ENCODE measurements at regions not wholly inside any gene's neighbourhood (a gene's known extent, or its start where the extent isn't known, plus 50 kb on each side); places are given as distances from the start of the nearest gene placed in this dataset.
A peak's percentile ranks its signal among the peaks of the same experiment; 100 is the strongest.

DNA sequence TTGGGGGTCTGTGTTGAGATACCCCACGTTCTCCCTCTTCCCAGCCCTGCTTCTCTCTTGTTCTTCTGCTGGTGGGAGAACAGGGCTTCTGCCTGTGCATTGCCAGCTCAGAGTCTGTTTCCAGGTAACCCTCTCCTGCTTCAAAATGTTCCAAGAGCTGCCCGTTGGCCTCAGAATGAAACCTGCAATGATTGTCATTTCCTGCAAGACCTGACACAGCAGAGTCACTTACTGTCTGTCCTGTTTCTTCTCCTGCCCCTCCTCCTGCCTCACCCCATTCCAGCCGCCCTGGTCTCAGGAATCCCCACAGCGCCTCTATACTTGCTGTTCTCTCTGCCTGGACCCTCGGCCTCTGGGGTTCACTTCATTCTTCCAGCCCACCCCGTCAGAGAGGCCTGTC, 81.4 kb upstream of the ARID1B start:
- Histone ChIP-seq H3K27ac (ENCODE audit: low read depth, low read length, poor library complexity, severe bottlenecking) (peak overlapping the region; percentile 5), H4K20me1 (ENCODE audit: insufficient read depth, low read length) (no peaks in the 10 kb centered on the region), H3K4me2 (ENCODE audit: low read length) (peak overlapping the region; percentile 30), H3K4me1 (ENCODE audit: insufficient read depth, low read length, poor library complexity, severe bottlenecking) (peaks cover 65% of the 10 kb centered on the region), H3K4me3 (ENCODE audit: low read depth, low read length, poor library complexity, severe bottlenecking) (no peak overlapping the region), H3K9me3 (ENCODE audit: low read length) (no peaks in the 10 kb centered on the region), H3K36me3 (ENCODE audit: insufficient read depth, low read length) (no peaks in the 10 kb centered on the region), H3K79me2 (ENCODE audit: insufficient read depth, low read depth, low read length) (no peaks in the 10 kb centered on the region), H3K9me2 (ENCODE audit: insufficient read depth, low read length) (no peaks in the 10 kb centered on the region), H2AFZ (ENCODE audit: low read length) (no peak overlapping the region)
- CTCF ChIA-PET (ENCODE audit: unreplicated experiment): interaction anchor here (0.9 kb wide), 1 partner anchor 60 kb away, joined by 3 read pairs; no protein-coding TSS in a partner anchor
- no TSS peak for BruUV-seq (replicated peaks)
- TF ChIP-seq, protein P1, sequence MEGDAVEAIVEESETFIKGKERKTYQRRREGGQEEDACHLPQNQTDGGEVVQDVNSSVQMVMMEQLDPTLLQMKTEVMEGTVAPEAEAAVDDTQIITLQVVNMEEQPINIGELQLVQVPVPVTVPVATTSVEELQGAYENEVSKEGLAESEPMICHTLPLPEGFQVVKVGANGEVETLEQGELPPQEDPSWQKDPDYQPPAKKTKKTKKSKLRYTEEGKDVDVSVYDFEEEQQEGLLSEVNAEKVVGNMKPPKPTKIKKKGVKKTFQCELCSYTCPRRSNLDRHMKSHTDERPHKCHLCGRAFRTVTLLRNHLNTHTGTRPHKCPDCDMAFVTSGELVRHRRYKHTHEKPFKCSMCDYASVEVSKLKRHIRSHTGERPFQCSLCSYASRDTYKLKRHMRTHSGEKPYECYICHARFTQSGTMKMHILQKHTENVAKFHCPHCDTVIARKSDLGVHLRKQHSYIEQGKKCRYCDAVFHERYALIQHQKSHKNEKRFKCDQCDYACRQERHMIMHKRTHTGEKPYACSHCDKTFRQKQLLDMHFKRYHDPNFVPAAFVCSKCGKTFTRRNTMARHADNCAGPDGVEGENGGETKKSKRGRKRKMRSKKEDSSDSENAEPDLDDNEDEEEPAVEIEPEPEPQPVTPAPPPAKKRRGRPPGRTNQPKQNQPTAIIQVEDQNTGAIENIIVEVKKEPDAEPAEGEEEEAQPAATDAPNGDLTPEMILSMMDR (conservative IDR thresholded peaks at IDR 0.05; ENCODE audit: low read length): no peak
- no peak for TF ChIP-seq EZH2phosphoT487 (IDR thresholded peaks at IDR 0.05; ENCODE audit: borderline replicate concordance, low read depth, low read length)
- POLR2A ChIA-PET: interaction anchor here (0.6 to 1.5 kb wide), 11 partner anchors 9 to 1411 kb away, joined by 3 to 6 read pairs (median 4); partner anchors contain the start of gene ARID1B
- intact Hi-C loops (cut with micrococcal nuclease; ENCODE audit: unreplicated experiment): loop anchor here (2.0 to 10.0 kb wide), 3 partner anchors 325 to 1381 kb away; partner anchors contain the start of gene TFB1M
- no peak for DNase-seq (ENCODE audit: low spot score)

DNA sequence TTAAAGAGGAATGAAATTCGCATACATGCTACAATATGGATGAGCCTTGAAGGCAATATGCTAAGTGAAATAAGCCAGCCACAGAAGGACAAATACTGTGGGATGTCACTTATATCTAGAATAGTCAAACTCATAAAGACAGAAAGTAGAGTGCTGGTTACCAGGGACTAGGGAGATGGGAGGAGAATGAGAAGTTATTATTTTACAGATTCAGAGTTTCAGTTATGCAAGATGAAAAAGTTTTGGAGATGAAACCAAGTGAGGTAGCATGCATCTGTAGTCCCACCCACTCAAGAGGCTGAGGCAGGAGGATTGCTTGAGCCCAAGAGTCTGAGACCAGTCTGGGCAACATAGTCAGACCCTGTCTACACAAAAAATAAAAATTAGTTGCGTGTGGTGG, 82.5 kb upstream of the ARID1B start:
- POLR2A ChIA-PET: interaction anchor here (1.4 kb wide), 1 partner anchor 57 kb away, joined by 4 read pairs; no protein-coding TSS in a partner anchor
- no peaks in the 10 kb centered on the region for H3K79me2 ChIP-seq (ENCODE audit: insufficient read depth, low read depth, low read length)
- no peak overlapping the region for H3K4me2 ChIP-seq (ENCODE audit: low read length)
- no peak overlapping the region for H3K27ac ChIP-seq (ENCODE audit: low read depth, low read length, poor library complexity, severe bottlenecking)
- intact Hi-C loops (cut with micrococcal nuclease; ENCODE audit: unreplicated experiment): loop anchor here (5.0 to 10.0 kb wide), 2 partner anchors 417 to 1380 kb away; partner anchors contain the start of gene TFB1M
- peaks cover 65% of the 10 kb centered on the region for H3K4me1 ChIP-seq (ENCODE audit: insufficient read depth, low read length, poor library complexity, severe bottlenecking)
- no peak overlapping the region for H2AFZ ChIP-seq (ENCODE audit: low read length)
- H3K4me3 ChIP-seq (ENCODE audit: low read depth, low read length, poor library complexity, severe bottlenecking): no peak overlapping the region
- no TSS peak for BruUV-seq (replicated peaks)
- no peaks in the 10 kb centered on the region for H4K20me1 ChIP-seq (ENCODE audit: insufficient read depth, low read length)
- TF ChIP-seq EZH2phosphoT487 (IDR thresholded peaks at IDR 0.05; ENCODE audit: borderline replicate concordance, low read depth, low read length): no peak
- TF ChIP-seq, protein P1 (conservative IDR thresholded peaks at IDR 0.05; ENCODE audit: low read length): no peak
- no peaks in the 10 kb centered on the region for H3K9me2 ChIP-seq (ENCODE audit: insufficient read depth, low read length)
- H3K36me3 ChIP-seq (ENCODE audit: insufficient read depth, low read length): no peaks in the 10 kb centered on the region
- no peaks in the 10 kb centered on the region for H3K9me3 ChIP-seq (ENCODE audit: low read length)
- CTCF ChIA-PET (ENCODE audit: unreplicated experiment): no interaction called here
- no peak for DNase-seq (ENCODE audit: low spot score)

DNA sequence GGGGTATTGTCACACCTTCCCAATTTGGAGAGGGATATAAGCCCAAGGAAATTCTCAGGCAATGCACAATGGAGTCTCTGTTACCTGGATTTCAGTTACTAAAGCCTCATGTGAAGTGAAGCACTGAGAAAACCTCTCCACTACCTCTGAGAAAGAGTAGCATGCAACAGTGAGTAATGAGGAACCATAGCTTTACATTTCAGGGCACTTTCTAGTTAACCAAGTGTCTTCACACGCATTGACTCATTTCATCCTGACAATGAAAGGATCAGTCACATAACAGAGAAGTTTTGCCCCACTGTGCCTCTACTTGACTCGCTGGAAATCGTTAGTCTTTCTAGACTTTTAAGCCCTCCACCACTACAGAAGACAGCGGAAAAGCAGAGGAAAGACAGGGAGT, 86.2 kb upstream of the ARID1B start:
- no peaks in the 10 kb centered on the region for H3K9me3 ChIP-seq (ENCODE audit: low read length)
- TF ChIP-seq, protein P1 (conservative IDR thresholded peaks at IDR 0.05; ENCODE audit: low read length): no peak
- TF ChIP-seq EZH2phosphoT487 (IDR thresholded peaks at IDR 0.05; ENCODE audit: borderline replicate concordance, low read depth, low read length): no peak
- no TSS peak for BruUV-seq (replicated peaks)
- no peaks in the 10 kb centered on the region for H3K9me2 ChIP-seq (ENCODE audit: insufficient read depth, low read length)
- POLR2A ChIA-PET: interaction anchor here (0.7 to 1.8 kb wide), 2 partner anchors 11 to 110 kb away, joined by 3 to 4 read pairs; no protein-coding TSS in a partner anchor
- peaks cover 57% of the 10 kb centered on the region for H3K4me1 ChIP-seq (ENCODE audit: insufficient read depth, low read length, poor library complexity, severe bottlenecking)
- no peaks in the 10 kb centered on the region for H3K79me2 ChIP-seq (ENCODE audit: insufficient read depth, low read depth, low read length)
- DNase-seq (ENCODE audit: low spot score): peak; percentile 52
- H3K4me3 ChIP-seq (ENCODE audit: low read depth, low read length, poor library complexity, severe bottlenecking): no peak overlapping the region
- H3K27ac ChIP-seq (ENCODE audit: low read depth, low read length, poor library complexity, severe bottlenecking): no peak overlapping the region
- no peak overlapping the region for H3K4me2 ChIP-seq (ENCODE audit: low read length)
- intact Hi-C loops (cut with micrococcal nuclease; ENCODE audit: unreplicated experiment): loop anchor here (10.0 kb wide), 1 partner anchor 1376 kb away; the partner anchor contains the start of gene TFB1M
- H3K36me3 ChIP-seq (ENCODE audit: insufficient read depth, low read length): no peaks in the 10 kb centered on the region
- CTCF ChIA-PET (ENCODE audit: unreplicated experiment): no interaction called here
- no peaks in the 10 kb centered on the region for H4K20me1 ChIP-seq (ENCODE audit: insufficient read depth, low read length)
- H2AFZ ChIP-seq (ENCODE audit: low read length): no peak overlapping the region

Data from OCI-LY7 (cell line).